Muscle of arm (tissue), 1 donor: ENCODE measurements at regions not wholly inside any gene's neighbourhood (a gene's known extent, or its start where the extent isn't known, plus 50 kb on each side); places are given as distances from the start of the nearest gene placed in this dataset.

Source experiments
- DNase-seq: peaks from one replicate; pipeline ENCODE4 v3.0.0-alpha.2; 2013

GRCh38 chr1:29381426-29381825 lies 145.1 kb downstream of the PTPRU start:
- no peak for DNase-seq

- DNase-seq: no peak
Observed at GRCh38 chr1:29380532-29380931, 144.2 kb downstream of the PTPRU start.

- no peak for DNase-seq
Observed at GRCh38 chr1:29379443-29380073, 143.2 kb downstream of the PTPRU start.
